H9 (cell line): ENCODE measurements at regions not wholly inside any gene's neighbourhood (a gene's known extent, or its start where the extent isn't known, plus 50 kb on each side); places are given as distances from the start of the nearest gene placed in this dataset.

Source experiments
- DNase-seq: peaks from one replicate; pipeline ENCODE4 v3.0.0-alpha.2; 2017
- H2AFZ ChIP-seq: one replicate; pipeline ENCODE4 v1.6.1; 2013; ENCODE audit warnings: mild to moderate bottlenecking, low read length, control low read depth, moderate library complexity
- H2AK5ac ChIP-seq: 2 replicates; pipeline ENCODE4 v1.6.1; 2013; ENCODE audit warnings: low read length, control low read depth, mixed read lengths; ENCODE audit not compliant: insufficient read length
- H2BK120ac ChIP-seq: one replicate; pipeline ENCODE4 v1.6.1; 2013; ENCODE audit warnings: low read depth, mild to moderate bottlenecking, low read length, control low read depth, inconsistent platforms; ENCODE audit not compliant: poor library complexity, severe bottlenecking
- H2BK12ac ChIP-seq: 2 replicates; pipeline ENCODE4 v1.6.1; 2013; ENCODE audit warnings: low read length, control low read depth, mixed read lengths, low read depth; ENCODE audit not compliant: insufficient read length
- H2BK15ac ChIP-seq: 2 replicates; pipeline ENCODE4 v1.6.1; 2013; ENCODE audit warnings: low read depth, low read length, control low read depth
- H2BK20ac ChIP-seq: one replicate; pipeline ENCODE4 v1.6.1; 2013; ENCODE audit warnings: low read depth, mild to moderate bottlenecking, low read length, control low read depth, inconsistent platforms; ENCODE audit not compliant: poor library complexity, severe bottlenecking
- H2BK5ac ChIP-seq: 2 replicates; pipeline ENCODE4 v1.6.1; 2013; ENCODE audit warnings: low read length, control low read depth, mixed read lengths; ENCODE audit not compliant: insufficient read length
- H3K14ac ChIP-seq: 2 replicates; pipeline ENCODE4 v1.6.1; 2013; ENCODE audit warnings: low read length, control low read depth; ENCODE audit not compliant: insufficient read depth
- H3K18ac ChIP-seq: 2 replicates; pipeline ENCODE4 v1.6.1; 2013; ENCODE audit warnings: low read depth, mild to moderate bottlenecking, mixed read lengths, low read length, control low read depth; ENCODE audit not compliant: insufficient read length
- H3K23ac ChIP-seq: 2 replicates; pipeline ENCODE4 v1.6.1; 2013; ENCODE audit warnings: low read length, control low read depth, mixed read lengths, low read depth; ENCODE audit not compliant: insufficient read length
- H3K23me2 ChIP-seq: 2 replicates; pipeline ENCODE4 v1.6.1; 2013; ENCODE audit warnings: low read depth, mild to moderate bottlenecking, mixed read lengths, low read length, control low read depth; ENCODE audit not compliant: insufficient read length, poor library complexity, severe bottlenecking
- H3K27ac ChIP-seq: 2 replicates; pipeline ENCODE4 v1.5.1; 2013; ENCODE audit warnings: low read length, control low read depth, mixed read lengths, low read depth; ENCODE audit not compliant: insufficient read length
- H3K27me3 ChIP-seq: 2 replicates; pipeline ENCODE4 v1.6.1; 2013; ENCODE audit warnings: low read length, control low read depth, inconsistent platforms; ENCODE audit not compliant: insufficient read depth
- H3K4ac ChIP-seq: 2 replicates; pipeline ENCODE4 v1.6.1; 2013; ENCODE audit warnings: low read depth, mild to moderate bottlenecking, control low read depth, inconsistent platforms, low read length, moderate library complexity
- H3K4me1 ChIP-seq: 2 replicates; pipeline ENCODE4 v1.6.1; 2013; ENCODE audit warnings: low read length, control low read depth, inconsistent platforms; ENCODE audit not compliant: insufficient read depth
- H3K4me2 ChIP-seq: 2 replicates; pipeline ENCODE4 v1.6.1; 2013; ENCODE audit warnings: low read length, control low read depth, mixed read lengths; ENCODE audit not compliant: insufficient read length, insufficient read depth
- H3K56ac ChIP-seq: 2 replicates; pipeline ENCODE4 v1.6.1; 2013; ENCODE audit warnings: low read depth, mild to moderate bottlenecking, mixed read lengths, low read length, control low read depth; ENCODE audit not compliant: insufficient read length
- H3K79me1 ChIP-seq: 2 replicates; pipeline ENCODE4 v1.6.1; 2013; ENCODE audit warnings: low read depth, mild to moderate bottlenecking, moderate library complexity, low read length, control low read depth, inconsistent platforms; ENCODE audit not compliant: insufficient read depth, poor library complexity, severe bottlenecking
- H3K79me2 ChIP-seq: 2 replicates; pipeline ENCODE4 v1.6.1; 2013; ENCODE audit warnings: low read length, control low read depth, inconsistent platforms; ENCODE audit not compliant: insufficient read depth
- H3K9ac ChIP-seq: 2 replicates; pipeline ENCODE4 v1.6.1; 2013; ENCODE audit warnings: low read length, control low read depth, mixed read lengths; ENCODE audit not compliant: insufficient read length; ENCODE audit errors: extremely low read depth
- H3K9me3 ChIP-seq: one replicate; pipeline ENCODE4 v1.6.1; 2013; ENCODE audit warnings: low read depth, low read length, inconsistent platforms; ENCODE audit not compliant: control insufficient read depth
- H3T11ph ChIP-seq: one replicate; pipeline ENCODE4 v1.6.1; 2013; ENCODE audit warnings: mild to moderate bottlenecking, low read length, control low read depth, inconsistent platforms
- H4K20me1 ChIP-seq: one replicate; pipeline ENCODE4 v1.6.1; 2013; ENCODE audit not compliant: control insufficient read depth, insufficient read length, insufficient read depth
- H4K5ac ChIP-seq: 2 replicates; pipeline ENCODE4 v1.6.1; 2013; ENCODE audit warnings: low read depth, mild to moderate bottlenecking, mixed read lengths, low read length, control low read depth; ENCODE audit not compliant: insufficient read length
- H4K8ac ChIP-seq: replicated peaks from 2 replicates; pipeline ENCODE4 v1.6.1; 2013; ENCODE audit warnings: low read length, control low read depth, mixed read lengths, low read depth; ENCODE audit not compliant: insufficient read length
- H4K91ac ChIP-seq: 2 replicates; pipeline ENCODE4 v1.6.1; 2013; ENCODE audit warnings: low read depth, mild to moderate bottlenecking, moderate library complexity, mixed read lengths, low read length, control low read depth; ENCODE audit not compliant: insufficient read length
- H3K27ac Mint-ChIP-seq, 3 experiments: 2 replicates in 2 of 3; 3 replicates in 1 of 3; pipeline ENCODE4 v1.8.0; 2020 to 2021; ENCODE audit warnings: mixed read lengths in 3 of 3, mild to moderate bottlenecking in 1 of 3, moderate library complexity in 1 of 3
- H3K27me3 Mint-ChIP-seq: 2 replicates; pipeline ENCODE4 v1.8.0; 2021; ENCODE audit warnings: low read depth, mild to moderate bottlenecking, moderate library complexity, mixed read lengths
- H3K36me3 Mint-ChIP-seq, 3 experiments: 2 replicates in 2 of 3; 3 replicates in 1 of 3; pipeline ENCODE4 v1.8.0; 2020 to 2021; ENCODE audit warnings: low read depth in 3 of 3, mixed read lengths in 3 of 3; ENCODE audit not compliant: insufficient read depth in 1 of 3
- H3K4me1 Mint-ChIP-seq, 2 experiments: 2 replicates each; pipeline ENCODE4 v1.8.0; 2020; ENCODE audit warnings: mixed read lengths in 2 of 2
- H3K4me3 Mint-ChIP-seq, 2 experiments: 2 replicates in 1 of 2; 3 replicates in 1 of 2; pipeline ENCODE4 v1.8.0; 2020 to 2021; ENCODE audit warnings: mild to moderate bottlenecking in 2 of 2, mixed read lengths in 2 of 2, moderate library complexity in 1 of 2
- H3K9me3 Mint-ChIP-seq, 2 experiments: 2 replicates in 1 of 2; 3 replicates in 1 of 2; pipeline ENCODE4 v1.8.0; 2020; ENCODE audit warnings: mild to moderate bottlenecking in 2 of 2, mixed read lengths in 2 of 2, moderate library complexity in 1 of 2
- WGBS: extraction: QIAGEN DNeasy Blood & Tissue Kit; methylation state at CpG from one replicate; pipeline ENCODE4 v1.1.7; 2013; ENCODE audit warnings: missing lambda C conversion rate, low lambda C conversion rate, mixed read lengths; ENCODE audit not compliant: insufficient read length; ENCODE audit errors: extremely low coverage; 5-methylcytosine and 5-hydroxymethylcytosine counted together
- TF ChIP-seq, protein P1 (sequence below): fragments of 200-600 bp; sonication (generic); conservative IDR thresholded peaks from 3 replicates; pipeline ENCODE4 v1.8.0; 2021; ENCODE audit warnings: antibody characterized with exemption, mild to moderate bottlenecking

GRCh38 chr7:46360296-46360695 lies 439.2 kb upstream of the IGFBP3 start:
- no peak overlapping the region for H3K18ac ChIP-seq
- no peaks in the 10 kb centered on the region for H3K23me2 ChIP-seq
- H3K9ac ChIP-seq, result no peak overlapping the region
- Mint-ChIP-seq H3K9me3 (no peaks in the 10 kb centered on the region), H3K27ac (no peak overlapping the region), H3K36me3 (no peaks in the 10 kb centered on the region), H3K27me3 (no peaks in the 10 kb centered on the region), H3K4me3 (no peak overlapping the region), H3K4me1 (peaks cover 9 to 15% of the 10 kb centered on the region in 2 experiments)
- no peaks in the 10 kb centered on the region for H3K4me1 ChIP-seq
- no peaks in the 10 kb centered on the region for H3K79me2 ChIP-seq
- H3K23ac ChIP-seq, result no peak overlapping the region
- WGBS, result no CpG with 5 or more reads among the region's 3 CpGs
- no peak overlapping the region for H3K27ac ChIP-seq
- H2BK12ac ChIP-seq, result no peak overlapping the region
- H4K8ac ChIP-seq, result no peak overlapping the region
- H3K56ac ChIP-seq, result no peak overlapping the region
- no peaks in the 10 kb centered on the region for H3K79me1 ChIP-seq
- no peak overlapping the region for H3K4ac ChIP-seq
- no peaks in the 10 kb centered on the region for H4K20me1 ChIP-seq
- H2BK5ac ChIP-seq, result no peak overlapping the region
- no peaks in the 10 kb centered on the region for H3K27me3 ChIP-seq
- H2BK20ac ChIP-seq, result no peak overlapping the region
- no peak for DNase-seq
- H3K9me3 ChIP-seq, result no peaks in the 10 kb centered on the region
- no peak overlapping the region for H4K91ac ChIP-seq
- H4K5ac ChIP-seq, result no peak overlapping the region
- no peak overlapping the region for H2AFZ ChIP-seq
- H2BK120ac ChIP-seq, result no peak overlapping the region
- H2BK15ac ChIP-seq, result no peak overlapping the region
- H2AK5ac ChIP-seq, result no peak overlapping the region
- TF ChIP-seq, protein P1, sequence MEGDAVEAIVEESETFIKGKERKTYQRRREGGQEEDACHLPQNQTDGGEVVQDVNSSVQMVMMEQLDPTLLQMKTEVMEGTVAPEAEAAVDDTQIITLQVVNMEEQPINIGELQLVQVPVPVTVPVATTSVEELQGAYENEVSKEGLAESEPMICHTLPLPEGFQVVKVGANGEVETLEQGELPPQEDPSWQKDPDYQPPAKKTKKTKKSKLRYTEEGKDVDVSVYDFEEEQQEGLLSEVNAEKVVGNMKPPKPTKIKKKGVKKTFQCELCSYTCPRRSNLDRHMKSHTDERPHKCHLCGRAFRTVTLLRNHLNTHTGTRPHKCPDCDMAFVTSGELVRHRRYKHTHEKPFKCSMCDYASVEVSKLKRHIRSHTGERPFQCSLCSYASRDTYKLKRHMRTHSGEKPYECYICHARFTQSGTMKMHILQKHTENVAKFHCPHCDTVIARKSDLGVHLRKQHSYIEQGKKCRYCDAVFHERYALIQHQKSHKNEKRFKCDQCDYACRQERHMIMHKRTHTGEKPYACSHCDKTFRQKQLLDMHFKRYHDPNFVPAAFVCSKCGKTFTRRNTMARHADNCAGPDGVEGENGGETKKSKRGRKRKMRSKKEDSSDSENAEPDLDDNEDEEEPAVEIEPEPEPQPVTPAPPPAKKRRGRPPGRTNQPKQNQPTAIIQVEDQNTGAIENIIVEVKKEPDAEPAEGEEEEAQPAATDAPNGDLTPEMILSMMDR, result no peak
- no peak overlapping the region for H3K4me2 ChIP-seq
- H3K14ac ChIP-seq, result no peak overlapping the region
- no peak overlapping the region for H3T11ph ChIP-seq
